ENCODE measurements at regions not wholly inside any gene's neighbourhood (a gene's known extent, or its start where the extent isn't known, plus 50 kb on each side); places are given as distances from the start of the nearest gene placed in this dataset.

DNA sequence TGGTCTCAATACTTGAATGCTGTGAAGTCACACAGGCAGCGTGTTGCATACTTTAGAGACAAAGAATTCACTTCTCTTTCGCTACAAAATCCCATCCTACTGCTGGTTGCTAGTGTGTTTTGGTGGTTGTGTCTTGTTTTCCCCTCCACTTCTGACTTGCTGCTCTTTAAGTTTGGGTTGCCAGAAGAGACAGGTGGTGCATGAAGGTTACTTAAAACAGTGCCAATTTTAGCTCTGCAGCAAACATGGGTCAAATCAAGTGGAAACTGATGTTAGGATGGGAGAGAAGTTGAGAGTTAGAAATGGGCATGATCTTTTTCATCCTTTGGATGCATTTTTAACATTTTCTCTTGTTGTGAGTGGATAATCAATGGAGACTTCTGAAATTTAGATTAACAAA, 136.2 kb upstream of the KCNH7 start:
- TF ChIP-seq EZH2 (IDR thresholded peaks at IDR 0.05; ENCODE audit: borderline replicate concordance, insufficient read depth, low read length, poor library complexity, severe bottlenecking): no peak
- TF ChIP-seq, protein P1, sequence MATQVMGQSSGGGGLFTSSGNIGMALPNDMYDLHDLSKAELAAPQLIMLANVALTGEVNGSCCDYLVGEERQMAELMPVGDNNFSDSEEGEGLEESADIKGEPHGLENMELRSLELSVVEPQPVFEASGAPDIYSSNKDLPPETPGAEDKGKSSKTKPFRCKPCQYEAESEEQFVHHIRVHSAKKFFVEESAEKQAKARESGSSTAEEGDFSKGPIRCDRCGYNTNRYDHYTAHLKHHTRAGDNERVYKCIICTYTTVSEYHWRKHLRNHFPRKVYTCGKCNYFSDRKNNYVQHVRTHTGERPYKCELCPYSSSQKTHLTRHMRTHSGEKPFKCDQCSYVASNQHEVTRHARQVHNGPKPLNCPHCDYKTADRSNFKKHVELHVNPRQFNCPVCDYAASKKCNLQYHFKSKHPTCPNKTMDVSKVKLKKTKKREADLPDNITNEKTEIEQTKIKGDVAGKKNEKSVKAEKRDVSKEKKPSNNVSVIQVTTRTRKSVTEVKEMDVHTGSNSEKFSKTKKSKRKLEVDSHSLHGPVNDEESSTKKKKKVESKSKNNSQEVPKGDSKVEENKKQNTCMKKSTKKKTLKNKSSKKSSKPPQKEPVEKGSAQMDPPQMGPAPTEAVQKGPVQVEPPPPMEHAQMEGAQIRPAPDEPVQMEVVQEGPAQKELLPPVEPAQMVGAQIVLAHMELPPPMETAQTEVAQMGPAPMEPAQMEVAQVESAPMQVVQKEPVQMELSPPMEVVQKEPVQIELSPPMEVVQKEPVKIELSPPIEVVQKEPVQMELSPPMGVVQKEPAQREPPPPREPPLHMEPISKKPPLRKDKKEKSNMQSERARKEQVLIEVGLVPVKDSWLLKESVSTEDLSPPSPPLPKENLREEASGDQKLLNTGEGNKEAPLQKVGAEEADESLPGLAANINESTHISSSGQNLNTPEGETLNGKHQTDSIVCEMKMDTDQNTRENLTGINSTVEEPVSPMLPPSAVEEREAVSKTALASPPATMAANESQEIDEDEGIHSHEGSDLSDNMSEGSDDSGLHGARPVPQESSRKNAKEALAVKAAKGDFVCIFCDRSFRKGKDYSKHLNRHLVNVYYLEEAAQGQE (IDR thresholded peaks at IDR 0.05; ENCODE audit: borderline replicate concordance): no peak
- no peak for TF ChIP-seq SMC3 (conservative IDR thresholded peaks at IDR 0.05; ENCODE audit: poor library complexity)
- no peaks in the 10 kb centered on the region for H4K20me1 ChIP-seq (ENCODE audit: insufficient read depth)
- no peak overlapping the region for H2AFZ ChIP-seq (ENCODE audit: low read depth, low read length)

DNA sequence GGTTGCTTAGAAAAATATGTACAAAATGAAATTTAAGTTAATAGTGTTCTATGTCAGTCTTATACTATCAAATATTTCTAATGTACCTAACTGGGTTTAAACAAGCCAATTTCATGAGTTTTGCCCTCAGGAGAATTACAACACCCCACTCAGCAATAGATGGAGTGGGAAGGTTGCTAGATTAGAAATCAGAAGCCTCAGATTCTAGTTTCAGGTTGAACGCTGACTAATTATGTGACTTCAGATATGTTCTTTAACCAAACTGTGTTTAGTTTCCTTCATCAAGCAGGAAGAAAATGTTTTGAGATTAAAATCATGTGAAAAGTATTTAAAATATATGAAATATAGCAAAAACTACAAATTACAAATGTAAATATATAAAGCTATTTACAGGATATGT, 133.8 kb upstream of the KCNH7 start:
- Histone ChIP-seq H3K4me2 (ENCODE audit: low read length) (no peak overlapping the region), H3K4me3 (ENCODE audit: low read length) (no peak overlapping the region), H3K9me2 (ENCODE audit: insufficient read depth, low read length) (no peaks in the 10 kb centered on the region), H2AFZ (ENCODE audit: low read depth, low read length) (no peak overlapping the region), H4K20me1 (ENCODE audit: insufficient read depth) (no peaks in the 10 kb centered on the region), H3K36me3 (ENCODE audit: insufficient read depth, low read length) (no peaks in the 10 kb centered on the region), H3K9me3 (ENCODE audit: low read length) (no peaks in the 10 kb centered on the region), H3K9ac (ENCODE audit: low read length) (no peak overlapping the region), H3K27ac (ENCODE audit: low read length) (no peak overlapping the region), H3F3A (ENCODE audit: insufficient read depth, low read length, poor library complexity, severe bottlenecking) (no peaks in the 10 kb centered on the region), H3K79me2 (replicated peaks; ENCODE audit: insufficient read depth, low read length) (no peaks in the 10 kb centered on the region), H3K27me3 (ENCODE audit: insufficient read depth, low read depth, low read length) (no peaks in the 10 kb centered on the region)
- TF ChIP-seq EP300 (conservative IDR thresholded peaks at IDR 0.05; ENCODE audit: poor library complexity, severe bottlenecking) (no peak), POLR2AphosphoS5 (IDR thresholded peaks at IDR 0.05) (no peak), EZH2 (IDR thresholded peaks at IDR 0.05; ENCODE audit: borderline replicate concordance, insufficient read depth, low read length, poor library complexity, severe bottlenecking) (no peak), MXI1 (conservative IDR thresholded peaks at IDR 0.05; ENCODE audit: poor library complexity, severe bottlenecking) (no peak), CTCF (IDR thresholded peaks at IDR 0.05; ENCODE audit: poor library complexity, severe bottlenecking) (no peak), RAD21 (conservative IDR thresholded peaks at IDR 0.05) (no peak), SMC3 (conservative IDR thresholded peaks at IDR 0.05; ENCODE audit: poor library complexity) (no peak), TAF1 (IDR thresholded peaks at IDR 0.05; ENCODE audit: low read depth) (no peak)
- TF ChIP-seq, protein P1 (IDR thresholded peaks at IDR 0.05; ENCODE audit: borderline replicate concordance): no peak

More for the DNA sequence above, 136.2 kb upstream of the KCNH7 start:
- Histone ChIP-seq H3K36me3 (ENCODE audit: insufficient read depth, low read length) (no peaks in the 10 kb centered on the region), H3K79me2 (replicated peaks; ENCODE audit: insufficient read depth, low read length) (no peaks in the 10 kb centered on the region), H3K9me3 (ENCODE audit: low read length) (no peaks in the 10 kb centered on the region), H3K9ac (ENCODE audit: low read length) (no peak overlapping the region), H3K9me2 (ENCODE audit: insufficient read depth, low read length) (no peaks in the 10 kb centered on the region), H3K27me3 (ENCODE audit: insufficient read depth, low read depth, low read length) (no peaks in the 10 kb centered on the region), H3K4me3 (ENCODE audit: low read length) (no peak overlapping the region), H3F3A (ENCODE audit: insufficient read depth, low read length, poor library complexity, severe bottlenecking) (no peaks in the 10 kb centered on the region), H3K4me2 (ENCODE audit: low read length) (no peak overlapping the region), H3K27ac (ENCODE audit: low read length) (no peak overlapping the region)
